GM19238 (cell line): ENCODE measurements at regions not wholly inside any gene's neighbourhood (a gene's known extent, or its start where the extent isn't known, plus 50 kb on each side); places are given as distances from the start of the nearest gene placed in this dataset.

Experiments
- DNase-seq: peaks from one replicate; pipeline ENCODE4 v3.0.0; 2011; ENCODE audit warnings: low spot score; ENCODE audit not compliant: insufficient read length

- no peak for DNase-seq
Observed at GRCh38 chr7:93015779-93016481, 101.8 kb downstream of the SAMD9 start.

DNA sequence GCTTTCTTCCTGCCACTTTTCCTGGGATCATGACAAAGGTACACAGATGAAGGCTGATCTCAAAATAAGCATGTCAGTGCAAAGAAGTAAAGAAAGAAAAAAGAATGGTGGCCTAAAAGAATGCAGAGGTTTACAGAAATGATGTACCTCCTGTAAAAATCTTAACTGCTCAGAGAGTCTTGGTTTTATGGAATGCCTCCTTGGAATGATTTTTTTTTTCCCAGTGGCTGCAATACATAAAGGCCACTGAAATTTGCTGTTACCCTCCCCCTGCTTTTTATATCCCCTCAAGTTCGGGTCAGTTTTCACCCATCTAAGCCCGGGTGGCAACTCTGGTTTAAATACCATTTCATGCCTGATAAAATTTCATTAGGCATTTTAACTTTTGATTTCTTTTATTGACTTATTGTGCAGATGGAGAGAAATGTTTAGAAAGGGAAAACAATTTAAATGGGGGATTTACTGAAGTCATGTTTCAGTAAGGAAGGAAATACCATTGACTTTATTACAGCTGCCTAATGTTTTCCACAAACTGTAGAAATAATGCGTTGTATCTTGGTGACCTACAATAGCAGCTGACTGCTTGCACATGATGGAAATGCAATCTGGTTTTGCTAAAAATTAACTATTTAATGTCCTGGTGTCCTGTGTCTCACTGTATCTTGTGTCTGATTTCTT is 102.5 kb downstream of the SAMD9 start:
- no peak for DNase-seq

GRCh38 chr7:93014410-93014809 is 103.4 kb downstream of the SAMD9 start:
- DNase-seq = no peak

- DNase-seq = no peak
Observed at GRCh38 chr7:93013446-93014061, 104.2 kb downstream of the SAMD9 start.

DNA sequence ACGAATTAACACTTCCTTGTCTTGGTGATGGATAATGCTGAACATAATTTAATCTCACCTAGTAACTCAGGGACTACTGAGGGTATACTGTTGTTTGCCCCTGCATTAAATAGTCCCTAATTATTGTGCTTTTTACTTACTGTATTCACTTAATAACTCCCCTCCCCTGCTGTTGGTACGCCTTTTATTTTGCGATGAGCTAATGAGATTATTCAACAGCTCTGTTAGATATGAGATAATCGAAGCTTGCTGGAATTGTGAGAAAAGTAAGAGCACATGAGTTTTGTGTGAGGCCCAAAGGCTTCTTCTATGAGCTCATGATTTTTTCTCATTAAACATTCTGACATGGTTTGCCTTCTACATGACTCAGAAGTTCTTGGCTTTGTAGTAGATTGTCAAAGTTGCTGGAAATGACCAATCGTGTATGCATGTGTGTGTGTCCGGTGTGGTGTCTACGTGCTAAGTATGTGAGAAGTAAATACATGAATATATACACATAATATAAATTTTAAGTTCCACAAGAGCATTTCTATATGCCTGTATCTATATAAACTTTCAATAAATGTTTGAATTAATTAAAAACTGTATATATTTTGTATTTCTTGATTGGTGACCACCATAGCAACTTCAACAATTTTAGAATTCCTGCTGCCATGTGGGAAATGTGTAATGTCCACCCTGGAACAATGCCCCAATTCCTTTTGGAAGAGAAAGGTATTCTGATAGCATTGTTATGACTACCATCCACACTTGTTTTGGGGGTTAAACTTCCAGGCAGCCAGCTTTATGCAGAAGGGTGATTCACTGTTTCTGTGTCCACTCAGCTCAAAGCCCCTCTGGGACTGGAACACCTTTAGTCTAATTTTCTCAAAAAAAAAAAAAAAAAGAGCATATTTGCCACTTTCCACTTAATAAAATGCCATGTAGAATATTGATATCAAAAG is 106.2 kb downstream of the SAMD9 start:
- no peak for DNase-seq

DNA sequence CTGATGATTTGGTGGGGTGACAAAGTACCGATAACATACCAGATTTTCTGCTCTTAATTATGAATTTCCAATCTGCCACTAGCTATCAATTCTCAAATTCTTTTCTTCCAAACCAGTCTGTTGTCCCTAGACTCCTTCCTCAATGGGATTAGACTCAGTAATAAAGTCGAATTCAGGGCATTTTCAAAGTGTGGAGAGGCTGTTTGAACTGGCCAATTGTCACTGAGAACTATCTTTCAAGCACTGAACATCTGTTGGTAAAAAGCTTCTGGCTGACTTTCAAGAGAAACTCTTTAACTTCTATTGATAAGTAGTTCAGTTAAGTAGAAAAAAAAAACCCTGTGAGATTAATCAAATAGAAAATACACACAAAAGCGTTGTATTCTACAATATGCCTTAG is 108.9 kb downstream of the SAMD9 start:
- DNase-seq = no peak

DNA sequence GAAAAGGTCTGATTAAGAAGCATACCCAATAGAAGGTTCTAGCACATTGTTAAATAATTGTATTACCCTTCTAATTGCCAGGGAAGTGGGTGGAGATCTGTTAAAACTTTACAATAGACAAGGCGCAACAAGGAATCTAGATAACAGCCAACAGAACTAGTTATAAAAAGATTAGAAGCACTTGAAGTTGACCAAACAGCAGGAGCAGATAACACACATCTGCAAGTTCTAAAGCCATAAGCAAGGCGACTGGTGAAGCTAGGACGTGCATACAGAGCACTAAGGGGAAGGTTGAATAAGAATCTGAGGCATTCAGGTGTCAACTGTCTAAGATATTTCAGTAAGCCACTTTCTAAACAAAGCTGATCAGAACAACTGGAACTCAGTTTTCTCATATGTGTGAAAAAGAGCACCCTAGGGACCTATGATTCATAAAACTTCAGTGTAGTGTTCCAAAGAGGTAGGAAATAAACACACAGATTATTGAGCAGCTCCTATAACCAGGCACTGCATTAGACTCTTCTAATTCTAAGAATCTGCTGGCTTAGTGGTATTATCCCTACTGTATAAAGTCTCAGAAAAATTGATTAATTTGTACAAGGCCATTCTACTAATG is 111.2 kb downstream of the SAMD9 start:
- DNase-seq = no peak

- no peak for DNase-seq
Observed at GRCh38 chr7:93004906-93005305, 112.9 kb downstream of the SAMD9 start.

- DNase-seq = no peak
Observed at GRCh38 chr7:92997719-92998118, 120.1 kb downstream of the SAMD9 start.

DNA sequence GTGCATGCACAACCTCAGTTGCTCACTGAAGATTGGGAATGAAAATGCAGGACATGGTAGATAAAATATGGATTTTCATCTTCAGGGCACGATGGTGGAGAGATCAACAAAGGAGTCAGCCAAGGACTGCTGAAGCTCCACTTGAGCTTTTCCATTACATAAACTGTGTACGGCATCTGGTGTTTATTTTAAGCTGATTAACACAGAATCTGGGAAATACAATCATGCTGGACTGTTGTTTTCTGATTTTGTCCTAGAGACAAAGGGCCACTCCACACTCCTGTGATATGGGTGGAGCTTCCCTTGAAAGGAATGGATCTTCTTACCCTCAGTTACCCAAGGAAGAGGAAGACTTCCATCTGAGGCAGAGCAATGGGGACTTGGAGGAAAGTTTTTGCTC is 120.6 kb downstream of the SAMD9 start:
- no peak for DNase-seq

GRCh38 chr7:92994901-92995300 is 122.9 kb downstream of the SAMD9 start:
- no peak for DNase-seq

DNA sequence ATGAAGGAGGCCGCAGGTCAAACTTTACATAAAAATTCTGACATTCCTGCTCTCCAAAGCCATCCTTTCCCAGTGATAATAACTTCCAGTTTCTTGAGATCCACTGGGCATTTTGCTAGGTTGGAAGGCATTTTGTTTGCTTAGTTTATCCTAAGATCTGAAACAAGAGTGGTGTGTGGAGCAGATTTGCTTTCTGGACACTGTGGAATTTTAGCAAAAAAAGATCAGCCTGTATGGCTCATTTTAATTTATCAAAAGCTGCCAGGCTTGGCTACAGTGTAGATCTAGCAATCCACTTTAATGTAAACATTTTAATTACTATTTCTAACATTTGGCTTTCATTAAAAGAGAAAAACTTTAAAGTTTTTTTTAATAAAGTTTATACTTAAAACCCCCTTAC is 124.8 kb downstream of the SAMD9 start:
- DNase-seq = no peak

- DNase-seq = no peak
Observed at GRCh38 chr7:92992483-92992882, 125.3 kb downstream of the SAMD9 start.

DNA sequence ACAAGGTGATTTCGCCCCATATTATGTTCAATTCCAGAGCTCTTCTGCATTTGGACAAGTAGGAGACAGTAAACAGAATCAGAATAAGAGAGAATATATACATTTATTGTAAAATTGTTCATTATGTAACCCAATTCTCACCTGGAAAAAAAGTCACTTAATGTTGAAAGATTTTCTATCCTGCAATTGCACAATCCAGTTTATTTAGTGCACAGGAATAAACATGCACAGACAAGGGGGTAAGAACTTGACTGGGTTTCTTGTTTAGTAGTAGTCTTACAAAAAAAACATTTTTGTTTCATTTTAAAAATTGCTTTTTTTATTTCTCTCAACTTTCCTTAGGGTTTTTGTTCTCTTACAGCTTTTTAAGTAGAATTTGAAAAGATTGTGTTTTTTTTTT is 126.6 kb downstream of the SAMD9 start:
- DNase-seq = no peak

GRCh38 chr7:92988941-92989545 is 128.7 kb downstream of the SAMD9 start:
- DNase-seq = no peak

DNA sequence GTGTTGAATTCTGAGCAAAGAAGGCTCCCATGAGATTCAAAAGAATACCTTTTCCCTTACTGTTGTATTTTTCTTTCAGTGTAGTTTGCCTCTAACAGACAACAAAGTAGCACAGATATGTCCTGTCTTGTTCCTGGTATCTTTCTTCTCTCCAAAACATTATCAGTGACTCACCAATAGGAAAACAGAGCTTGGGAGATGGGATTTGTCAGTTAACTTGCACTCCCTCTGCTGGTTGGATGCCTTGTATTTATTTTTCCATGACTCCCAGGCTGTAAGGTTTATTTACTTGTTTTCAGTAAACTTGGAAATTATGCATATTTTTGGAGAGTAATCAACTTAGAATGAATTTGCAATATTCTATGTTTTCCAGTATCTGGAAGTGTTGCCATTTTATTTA is 129.7 kb downstream of the SAMD9 start:
- DNase-seq = no peak

GRCh38 chr7:92987538-92987937 is 130.2 kb downstream of the SAMD9 start:
- DNase-seq = no peak

DNA sequence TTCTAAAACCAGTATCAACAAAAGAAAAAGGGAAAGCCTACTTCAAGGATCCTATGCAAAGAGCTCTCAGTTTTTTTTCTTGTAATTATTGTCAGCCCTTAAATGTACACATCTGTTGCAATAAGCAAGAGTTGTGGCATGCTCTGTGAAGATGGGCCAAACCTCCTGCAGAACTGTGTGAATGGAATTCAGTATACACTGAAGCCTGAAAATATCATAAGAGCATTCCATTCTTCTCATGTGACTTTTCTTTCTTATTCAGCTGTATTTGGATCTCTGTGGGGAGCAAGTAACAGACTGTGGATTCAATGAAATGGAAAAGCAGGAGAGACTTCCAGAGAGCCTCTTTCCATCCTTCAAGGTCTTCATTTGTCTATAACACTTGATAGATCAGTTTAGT is 130.7 kb downstream of the SAMD9 start:
- DNase-seq = no peak

- no peak for DNase-seq
Observed at GRCh38 chr7:92982928-92983327, 134.9 kb downstream of the SAMD9 start.

- DNase-seq = no peak
Observed at GRCh38 chr7:92976931-92977330, 140.6 kb upstream of the CDK6 start.

GRCh38 chr7:92973974-92974373 is 137.6 kb upstream of the CDK6 start:
- no peak for DNase-seq
